Neural progenitor cell (in vitro differentiated cells): ENCODE measurements at regions not wholly inside any gene's neighbourhood (a gene's known extent, or its start where the extent isn't known, plus 50 kb on each side); places are given as distances from the start of the nearest gene placed in this dataset.

Experiments used
- DNase-seq: peaks from one replicate; pipeline ENCODE4 v3.0.0-alpha.2; 2016; ENCODE audit warnings: low spot score
- H2AFZ ChIP-seq: fragments of 200-600 bp; sonication (generic); replicated peaks from 2 replicates; pipeline ENCODE4 v1.6.1; 2016; ENCODE audit warnings: antibody characterized with exemption
- H3F3A ChIP-seq: fragments of 200-600 bp; sonication (generic); 2 replicates; pipeline ENCODE4 v1.6.1; 2016; ENCODE audit warnings: antibody characterized with exemption, low read depth
- H3K27ac ChIP-seq: fragments of 200-600 bp; sonication (generic); 2 replicates; pipeline ENCODE4 v1.5.1; 2016; ENCODE audit warnings: mild to moderate bottlenecking
- H3K27me3 ChIP-seq: fragments of 200-600 bp; sonication (generic); 2 replicates; pipeline ENCODE4 v1.6.1; 2016; ENCODE audit warnings: mild to moderate bottlenecking, moderate library complexity
- H3K36me3 ChIP-seq: fragments of 200-600 bp; sonication (generic); 2 replicates; pipeline ENCODE4 v1.5.1; 2016
- H3K4me1 ChIP-seq: fragments of 200-600 bp; sonication (generic); 2 replicates; pipeline ENCODE4 v1.6.1; 2016; ENCODE audit warnings: mixed run types
- H3K4me2 ChIP-seq: fragments of 200-600 bp; sonication (generic); 2 replicates; pipeline ENCODE4 v1.6.1; 2016
- H3K4me3 ChIP-seq: fragments of 200-600 bp; sonication (generic); 2 replicates; pipeline ENCODE4 v1.5.1; 2016
- H3K79me2 ChIP-seq: fragments of 200-600 bp; sonication (generic); 2 replicates; pipeline ENCODE4 v1.6.1; 2016; ENCODE audit warnings: low read depth
- H3K9ac ChIP-seq: fragments of 200-600 bp; sonication (generic); 2 replicates; pipeline ENCODE4 v1.6.1; 2016
- H3K9me3 ChIP-seq: fragments of 200-600 bp; sonication (generic); 2 replicates; pipeline ENCODE4 v1.5.1; 2016; ENCODE audit warnings: low read depth
- H4K20me1 ChIP-seq: fragments of 200-600 bp; sonication (generic); 2 replicates; pipeline ENCODE4 v1.6.1; 2016; ENCODE audit warnings: low read depth
- H3K27ac Mint-ChIP-seq: 3 replicates; pipeline ENCODE4 v1.8.0; 2021; ENCODE audit warnings: mixed read lengths
- H3K27me3 Mint-ChIP-seq: 2 replicates; pipeline ENCODE4 v1.8.0; 2022; ENCODE audit warnings: low read depth, mild to moderate bottlenecking, inconsistent platforms, moderate library complexity, mixed read lengths; ENCODE audit not compliant: insufficient read depth
- H3K36me3 Mint-ChIP-seq: 3 replicates; pipeline ENCODE4 v1.8.0; 2021; ENCODE audit warnings: mixed read lengths
- H3K4me1 Mint-ChIP-seq: 3 replicates; pipeline ENCODE4 v1.8.0; 2021; ENCODE audit warnings: mixed read lengths
- H3K4me3 Mint-ChIP-seq: 3 replicates; pipeline ENCODE4 v1.8.0; 2021; ENCODE audit warnings: mild to moderate bottlenecking, moderate library complexity, mixed read lengths
- H3K9me3 Mint-ChIP-seq: 3 replicates; pipeline ENCODE4 v1.8.0; 2020; ENCODE audit warnings: mixed read lengths
- EZH2 ChIP-seq: fragments of 200-600 bp; sonication (generic); IDR thresholded peaks from 2 replicates; pipeline ENCODE4 v1.6.1; 2017; ENCODE audit warnings: antibody characterized with exemption, mild to moderate bottlenecking, moderate library complexity
- EZH2phosphoT487 ChIP-seq: fragments of 200-600 bp; sonication (generic); IDR thresholded peaks from 2 replicates; pipeline ENCODE4 v1.6.1; 2017; ENCODE audit warnings: antibody characterized with exemption
- TF ChIP-seq, protein P1 (sequence below): fragments of 200-600 bp; sonication (generic); IDR thresholded peaks from 2 replicates; pipeline ENCODE4 v1.5.1; 2017; ENCODE audit warnings: antibody characterized with exemption, mild to moderate bottlenecking

DNA sequence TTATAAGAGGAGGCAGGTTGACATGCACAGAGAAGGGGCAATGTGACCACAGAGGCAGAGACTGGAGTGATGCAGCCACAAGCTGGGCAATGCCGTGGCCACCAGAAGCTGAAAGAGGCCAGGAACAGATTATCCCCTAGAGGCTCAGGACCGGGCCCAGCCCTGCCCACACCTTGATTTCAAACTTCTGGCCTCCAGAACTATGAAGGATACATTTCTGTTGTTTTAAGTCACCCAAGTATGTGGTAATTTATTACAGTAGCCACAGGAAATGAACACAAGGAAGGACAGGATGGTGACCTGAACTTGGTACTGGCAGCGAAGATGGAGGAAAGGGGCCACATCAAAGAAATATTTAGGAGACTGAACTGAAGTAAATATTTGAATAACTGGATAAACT, 66.8 kb upstream of the RIOK3 start:
- Histone ChIP-seq H3K9me3 (no peaks in the 10 kb centered on the region), H3K79me2 (no peaks in the 10 kb centered on the region), H3K36me3 (no peaks in the 10 kb centered on the region), H3F3A (no peaks in the 10 kb centered on the region), H4K20me1 (no peaks in the 10 kb centered on the region), H3K4me1 (no peaks in the 10 kb centered on the region), H3K4me2 (no peak overlapping the region), H2AFZ (no peak overlapping the region), H3K27ac (no peak overlapping the region), H3K4me3 (no peak overlapping the region), H3K27me3 (no peaks in the 10 kb centered on the region), H3K9ac (no peak overlapping the region)
- Mint-ChIP-seq H3K4me3 (no peak overlapping the region), H3K27me3 (peaks cover 2% of the 10 kb centered on the region), H3K4me1 (no peaks in the 10 kb centered on the region), H3K9me3 (no peaks in the 10 kb centered on the region), H3K27ac (no peak overlapping the region), H3K36me3 (peaks cover 10% of the 10 kb centered on the region)
- no peak for DNase-seq
- TF ChIP-seq EZH2, result no peak
- no peak for TF ChIP-seq EZH2phosphoT487
- TF ChIP-seq, protein P1, sequence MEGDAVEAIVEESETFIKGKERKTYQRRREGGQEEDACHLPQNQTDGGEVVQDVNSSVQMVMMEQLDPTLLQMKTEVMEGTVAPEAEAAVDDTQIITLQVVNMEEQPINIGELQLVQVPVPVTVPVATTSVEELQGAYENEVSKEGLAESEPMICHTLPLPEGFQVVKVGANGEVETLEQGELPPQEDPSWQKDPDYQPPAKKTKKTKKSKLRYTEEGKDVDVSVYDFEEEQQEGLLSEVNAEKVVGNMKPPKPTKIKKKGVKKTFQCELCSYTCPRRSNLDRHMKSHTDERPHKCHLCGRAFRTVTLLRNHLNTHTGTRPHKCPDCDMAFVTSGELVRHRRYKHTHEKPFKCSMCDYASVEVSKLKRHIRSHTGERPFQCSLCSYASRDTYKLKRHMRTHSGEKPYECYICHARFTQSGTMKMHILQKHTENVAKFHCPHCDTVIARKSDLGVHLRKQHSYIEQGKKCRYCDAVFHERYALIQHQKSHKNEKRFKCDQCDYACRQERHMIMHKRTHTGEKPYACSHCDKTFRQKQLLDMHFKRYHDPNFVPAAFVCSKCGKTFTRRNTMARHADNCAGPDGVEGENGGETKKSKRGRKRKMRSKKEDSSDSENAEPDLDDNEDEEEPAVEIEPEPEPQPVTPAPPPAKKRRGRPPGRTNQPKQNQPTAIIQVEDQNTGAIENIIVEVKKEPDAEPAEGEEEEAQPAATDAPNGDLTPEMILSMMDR, result no peak

DNA sequence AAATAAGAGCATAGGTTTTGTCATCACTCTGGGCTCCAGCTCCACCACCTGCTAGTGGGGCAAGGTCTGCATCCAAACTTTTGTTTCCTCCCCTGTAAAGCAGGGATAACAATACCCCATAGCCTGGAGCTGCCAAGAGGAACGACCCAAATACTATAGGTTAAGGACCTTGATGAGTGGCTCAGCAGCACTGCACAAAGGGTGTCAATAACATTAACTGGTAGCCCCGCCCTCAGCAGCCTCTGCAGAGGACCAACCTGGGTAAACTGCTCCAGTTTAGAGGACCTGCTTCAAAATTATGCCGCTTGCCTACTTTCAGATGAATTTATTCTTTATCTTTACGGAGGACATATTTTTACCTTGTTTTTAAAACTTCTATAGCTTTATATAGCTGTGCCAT, 65.8 kb upstream of the RIOK3 start:
- H3K79me2 ChIP-seq, result no peaks in the 10 kb centered on the region
- H3K27me3 Mint-ChIP-seq, result peaks cover 2% of the 10 kb centered on the region
- H3K4me3 ChIP-seq, result no peak overlapping the region
- H2AFZ ChIP-seq, result no peak overlapping the region
- H3K9ac ChIP-seq, result no peak overlapping the region
- no peaks in the 10 kb centered on the region for H3K4me1 Mint-ChIP-seq
- no peaks in the 10 kb centered on the region for H3K9me3 ChIP-seq
- H3K4me1 ChIP-seq, result no peaks in the 10 kb centered on the region
- H3K9me3 Mint-ChIP-seq, result no peaks in the 10 kb centered on the region
- no peak overlapping the region for H3K27ac ChIP-seq
- no peak overlapping the region for H3K4me3 Mint-ChIP-seq
- no peaks in the 10 kb centered on the region for H4K20me1 ChIP-seq
- H3K27me3 ChIP-seq, result no peaks in the 10 kb centered on the region
- TF ChIP-seq, protein P1, result no peak
- no peak for TF ChIP-seq EZH2
- TF ChIP-seq EZH2phosphoT487, result no peak
- no peaks in the 10 kb centered on the region for H3F3A ChIP-seq
- H3K36me3 Mint-ChIP-seq, result peaks cover 10% of the 10 kb centered on the region
- H3K4me2 ChIP-seq, result no peak overlapping the region
- no peak overlapping the region for H3K27ac Mint-ChIP-seq
- peak; percentile 20 for DNase-seq
- H3K36me3 ChIP-seq, result no peaks in the 10 kb centered on the region

DNA sequence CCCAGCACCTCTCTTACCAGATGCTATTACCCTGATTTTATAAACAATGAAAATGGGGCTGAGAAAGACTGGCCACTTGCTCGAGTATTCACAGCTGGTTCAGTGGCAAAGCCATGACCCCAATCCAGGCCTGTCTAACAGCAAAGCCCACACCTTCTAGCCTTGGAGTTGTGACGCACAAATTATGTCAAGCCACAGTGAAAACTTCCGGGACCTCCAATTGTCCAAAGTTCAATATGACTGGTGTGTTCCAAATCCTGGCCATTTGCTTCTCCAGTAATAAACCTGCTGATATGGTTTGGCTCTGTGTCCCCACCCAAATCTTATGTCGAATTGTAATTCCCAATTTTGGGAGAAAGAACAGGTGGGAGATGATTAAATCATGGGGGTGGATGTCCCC, 64.7 kb upstream of the RIOK3 start:
- H3K27ac ChIP-seq, result no peak overlapping the region
- H4K20me1 ChIP-seq, result no peaks in the 10 kb centered on the region
- H3K9me3 ChIP-seq, result no peaks in the 10 kb centered on the region
- H3K79me2 ChIP-seq, result no peaks in the 10 kb centered on the region
- Mint-ChIP-seq H3K4me1 (no peaks in the 10 kb centered on the region), H3K4me3 (no peak overlapping the region), H3K36me3 (peaks cover 8% of the 10 kb centered on the region), H3K27me3 (peaks cover 2% of the 10 kb centered on the region), H3K9me3 (no peaks in the 10 kb centered on the region), H3K27ac (no peak overlapping the region)
- H3K9ac ChIP-seq, result no peak overlapping the region
- H3K4me2 ChIP-seq, result no peak overlapping the region
- no peaks in the 10 kb centered on the region for H3K4me1 ChIP-seq
- TF ChIP-seq, protein P1, result no peak
- TF ChIP-seq EZH2, result no peak
- no peak for TF ChIP-seq EZH2phosphoT487
- DNase-seq, result no peak
- H2AFZ ChIP-seq, result no peak overlapping the region
- H3K4me3 ChIP-seq, result no peak overlapping the region
- no peaks in the 10 kb centered on the region for H3K27me3 ChIP-seq
- no peaks in the 10 kb centered on the region for H3F3A ChIP-seq
- H3K36me3 ChIP-seq, result no peaks in the 10 kb centered on the region

DNA sequence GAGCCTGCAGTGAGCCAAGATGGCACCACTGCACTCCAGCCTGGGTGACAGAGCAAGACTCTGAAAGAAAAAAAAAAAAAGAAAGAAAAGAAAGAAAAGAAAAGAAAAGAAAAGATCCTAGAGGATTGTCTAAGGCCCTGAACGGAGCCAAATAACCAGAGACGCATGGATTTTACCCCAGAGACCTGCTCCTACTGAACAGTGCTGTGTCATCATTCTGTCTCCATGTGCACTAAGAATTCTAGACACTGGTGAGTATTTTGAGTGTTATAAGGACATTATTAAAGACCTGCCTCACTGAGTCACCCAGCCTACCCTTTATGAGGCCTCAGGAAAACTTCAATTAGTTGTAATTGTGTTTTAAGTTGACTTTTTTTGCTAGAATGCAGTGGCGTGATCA, 61.9 kb upstream of the RIOK3 start:
- DNase-seq, result no peak
- no peak overlapping the region for H3K27ac Mint-ChIP-seq

More for the DNA sequence above, 61.9 kb upstream of the RIOK3 start:
- H3K79me2 ChIP-seq, result no peaks in the 10 kb centered on the region
- H2AFZ ChIP-seq, result no peak overlapping the region
- H3K4me2 ChIP-seq, result no peak overlapping the region
- no peaks in the 10 kb centered on the region for H3K36me3 ChIP-seq
- H3K36me3 Mint-ChIP-seq, result peaks cover 7% of the 10 kb centered on the region
- TF ChIP-seq EZH2phosphoT487 (no peak), EZH2 (no peak)
- TF ChIP-seq, protein P1, result no peak
- no peak overlapping the region for H3K4me3 Mint-ChIP-seq
- no peaks in the 10 kb centered on the region for H3K4me1 ChIP-seq
- H3K9ac ChIP-seq, result no peak overlapping the region
- peaks cover 5% of the 10 kb centered on the region for H3K4me1 Mint-ChIP-seq
- no peaks in the 10 kb centered on the region for H4K20me1 ChIP-seq
- no peaks in the 10 kb centered on the region for H3F3A ChIP-seq
- H3K9me3 ChIP-seq, result no peaks in the 10 kb centered on the region
- H3K9me3 Mint-ChIP-seq, result no peaks in the 10 kb centered on the region
- no peak overlapping the region for H3K27ac ChIP-seq
- H3K27me3 Mint-ChIP-seq, result peaks cover 2% of the 10 kb centered on the region
- no peaks in the 10 kb centered on the region for H3K27me3 ChIP-seq
- no peak overlapping the region for H3K4me3 ChIP-seq
